Liver (tissue), 8 donors: ENCODE measurements at regions not wholly inside any gene's neighbourhood (a gene's known extent, or its start where the extent isn't known, plus 50 kb on each side); places are given as distances from the start of the nearest gene placed in this dataset.

Source experiments
- DNase-seq: peaks from one replicate; pipeline ENCODE4 v3.0.0-alpha.2; 2017; ENCODE audit warnings: low spot score
- H3K27ac ChIP-seq, 2 donors: one replicate each; pipeline ENCODE4 v1.7.0; 2013; ENCODE audit warnings: inconsistent platforms in 2 of 2, low read length in 2 of 2, control low read depth in 1 of 2, low read depth in 1 of 2, mild to moderate bottlenecking in 1 of 2
- H3K27me3 ChIP-seq, 4 donors: one replicate each; pipeline versions ENCODE4 v1.6.1 to v1.7.0; 2013; ENCODE audit warnings: low read length in 3 of 4, inconsistent platforms in 1 of 4, mild to moderate bottlenecking in 1 of 4, moderate library complexity in 1 of 4; ENCODE audit not compliant: control insufficient read depth in 4 of 4, insufficient read depth in 4 of 4
- H3K36me3 ChIP-seq, 4 donors: one replicate each; pipeline versions ENCODE4 v1.6.1 to v1.7.0; 2013; ENCODE audit warnings: low read length in 3 of 4, mild to moderate bottlenecking in 3 of 4, low read depth in 1 of 4, moderate library complexity in 1 of 4; ENCODE audit not compliant: control insufficient read depth in 4 of 4, insufficient read depth in 3 of 4
- H3K4me1 ChIP-seq, 4 donors: one replicate each; pipeline versions ENCODE4 v1.6.1 to v1.7.0; 2013; ENCODE audit warnings: low read length in 3 of 4, mild to moderate bottlenecking in 3 of 4, moderate library complexity in 1 of 4; ENCODE audit not compliant: control insufficient read depth in 4 of 4, insufficient read depth in 4 of 4
- H3K4me3 ChIP-seq, 3 donors: one replicate each; pipeline versions ENCODE4 v1.6.1 to v1.7.0; 2013; ENCODE audit warnings: low read length in 3 of 3, control low read depth in 1 of 3, low read depth in 1 of 3, mild to moderate bottlenecking in 1 of 3
- H3K9ac ChIP-seq, 2 donors: one replicate each; pipeline ENCODE4 v1.7.0; 2013; ENCODE audit warnings: low read length in 2 of 2, mild to moderate bottlenecking in 2 of 2, moderate library complexity in 2 of 2, control low read depth in 1 of 2, low read depth in 1 of 2
- H3K9me3 ChIP-seq, 4 donors: one replicate each; pipeline versions ENCODE4 v1.6.1 to v1.7.0; 2013; ENCODE audit warnings: low read length in 3 of 4; ENCODE audit not compliant: control insufficient read depth in 4 of 4
- EGR1 ChIP-seq, 2 donors: IDR thresholded peaks; 2 replicates each; pipeline ENCODE4 v1.6.1; 2016 to 2018; ENCODE audit warnings: antibody characterized with exemption in 2 of 2, low read depth in 2 of 2
- FOXA1 ChIP-seq: IDR thresholded peaks from 2 replicates; pipeline ENCODE4 v1.6.1; 2016; ENCODE audit warnings: antibody characterized with exemption
- GABPA ChIP-seq, 2 donors: IDR thresholded peaks in 1 of 2; conservative IDR thresholded peaks in 1 of 2; 2 replicates each; pipeline ENCODE4 v1.6.1; 2016; ENCODE audit warnings: antibody characterized with exemption in 2 of 2, mild to moderate bottlenecking in 1 of 2, moderate library complexity in 1 of 2
- HNF4A ChIP-seq, 2 donors: conservative IDR thresholded peaks; 2 replicates each; pipeline ENCODE4 v1.6.1; 2016; ENCODE audit warnings: antibody characterized with exemption in 2 of 2, mild to moderate bottlenecking in 2 of 2
- HNF4G ChIP-seq: IDR thresholded peaks from 2 replicates; pipeline ENCODE4 v1.6.1; 2016; ENCODE audit warnings: antibody characterized with exemption
- JUND ChIP-seq, 2 donors: IDR thresholded peaks; 2 replicates each; pipeline ENCODE4 v1.6.1; 2016; ENCODE audit warnings: antibody characterized with exemption in 2 of 2
- NR2F2 ChIP-seq: IDR thresholded peaks from 2 replicates; pipeline ENCODE4 v1.6.1; 2016; ENCODE audit warnings: antibody characterized with exemption
- RAD21 ChIP-seq, 2 donors: IDR thresholded peaks; 2 replicates each; pipeline ENCODE4 v1.6.1; 2016; ENCODE audit warnings: antibody characterized with exemption in 2 of 2, mild to moderate bottlenecking in 2 of 2
- RXRA ChIP-seq, 2 donors: IDR thresholded peaks; 2 replicates each; pipeline ENCODE4 v1.6.1; 2017 to 2018; ENCODE audit warnings: antibody characterized with exemption in 2 of 2, mild to moderate bottlenecking in 1 of 2
- SP1 ChIP-seq: IDR thresholded peaks from 2 replicates; pipeline ENCODE4 v1.6.1; 2018; ENCODE audit warnings: antibody characterized with exemption, mild to moderate bottlenecking
- TAF1 ChIP-seq: conservative IDR thresholded peaks from 2 replicates; pipeline ENCODE4 v1.6.1; 2016; ENCODE audit warnings: antibody characterized with exemption, mild to moderate bottlenecking
- YY1 ChIP-seq: IDR thresholded peaks from 2 replicates; pipeline ENCODE4 v1.6.1; 2016; ENCODE audit warnings: antibody characterized with exemption, mild to moderate bottlenecking
- WGBS: extraction: QIAGEN DNeasy Blood & Tissue Kit; methylation state at CpG from one replicate; pipeline ENCODE4 v1.1.7; 2013; 5-methylcytosine and 5-hydroxymethylcytosine counted together
- TF ChIP-seq, protein P1 (sequence below): IDR thresholded peaks from 2 replicates; pipeline ENCODE4 v1.6.1; 2016; ENCODE audit warnings: antibody characterized with exemption
- TF ChIP-seq, protein P2 (sequence below): IDR thresholded peaks from 2 replicates; pipeline ENCODE4 v1.6.1; 2016; ENCODE audit warnings: antibody characterized with exemption
- TF ChIP-seq, protein P3 (sequence below): fragments of 150-350 bp; IDR thresholded peaks from 2 replicates; pipeline ENCODE4 v1.5.1; 2017; ENCODE audit warnings: improper control_type of control experiment, low read depth, low read length; ENCODE audit not compliant: missing input control
- TF ChIP-seq, protein P4 (sequence below): IDR thresholded peaks from 2 replicates; pipeline ENCODE4 v1.6.1; 2016; ENCODE audit warnings: antibody characterized with exemption
- TF ChIP-seq, protein P5 (sequence below): IDR thresholded peaks from 2 replicates; pipeline ENCODE4 v1.6.1; 2016; ENCODE audit warnings: antibody characterized with exemption, mild to moderate bottlenecking
- donor health status: healthy.
- donor health status: healthy.
- donor health status: healthy.
- donor health status: healthy.
- donor health status: healthy.

DNA sequence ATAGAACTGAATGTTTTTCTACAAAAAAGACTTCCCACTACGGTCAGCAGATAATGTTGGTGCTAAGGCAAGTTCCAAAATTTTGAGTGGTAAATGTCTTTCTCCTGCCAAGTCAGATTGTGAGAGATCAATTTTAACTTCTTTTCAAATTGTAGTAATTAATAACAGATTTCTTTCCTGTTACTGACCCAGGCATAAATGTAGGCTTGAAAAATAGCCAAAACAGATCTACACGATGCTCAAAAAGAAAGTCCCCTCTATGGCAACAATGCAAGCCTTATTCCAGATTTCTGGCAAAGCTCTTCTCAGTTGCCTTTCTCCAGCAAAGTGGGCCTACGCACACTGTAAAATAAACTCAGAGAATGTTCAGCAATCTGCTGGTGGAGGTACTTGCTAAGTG lies 641.0 kb upstream of the NRP1 start:
- H3K27ac ChIP-seq: no peak overlapping the region
- no peaks in the 10 kb centered on the region for H3K36me3 ChIP-seq
- H3K9me3 ChIP-seq: no peaks in the 10 kb centered on the region
- TF ChIP-seq NR2F2 (no peak), JUND (IDR thresholded peaks at IDR 0.05) (no peak), TAF1 (no peak), FOXA1 (no peak), GABPA (IDR thresholded peaks at IDR 0.05 in 1 of 2, conservative IDR thresholded peaks at IDR 0.05 in 1 of 2) (no peak), YY1 (no peak), RAD21 (IDR thresholded peaks at IDR 0.05) (no peak), HNF4A (conservative IDR thresholded peaks at IDR 0.05) (no peak), EGR1 (IDR thresholded peaks at IDR 0.05; ENCODE audit: low read depth in 2 of 2) (no peak), HNF4G (no peak), RXRA (IDR thresholded peaks at IDR 0.05) (no peak)
- TF ChIP-seq, protein P1, sequence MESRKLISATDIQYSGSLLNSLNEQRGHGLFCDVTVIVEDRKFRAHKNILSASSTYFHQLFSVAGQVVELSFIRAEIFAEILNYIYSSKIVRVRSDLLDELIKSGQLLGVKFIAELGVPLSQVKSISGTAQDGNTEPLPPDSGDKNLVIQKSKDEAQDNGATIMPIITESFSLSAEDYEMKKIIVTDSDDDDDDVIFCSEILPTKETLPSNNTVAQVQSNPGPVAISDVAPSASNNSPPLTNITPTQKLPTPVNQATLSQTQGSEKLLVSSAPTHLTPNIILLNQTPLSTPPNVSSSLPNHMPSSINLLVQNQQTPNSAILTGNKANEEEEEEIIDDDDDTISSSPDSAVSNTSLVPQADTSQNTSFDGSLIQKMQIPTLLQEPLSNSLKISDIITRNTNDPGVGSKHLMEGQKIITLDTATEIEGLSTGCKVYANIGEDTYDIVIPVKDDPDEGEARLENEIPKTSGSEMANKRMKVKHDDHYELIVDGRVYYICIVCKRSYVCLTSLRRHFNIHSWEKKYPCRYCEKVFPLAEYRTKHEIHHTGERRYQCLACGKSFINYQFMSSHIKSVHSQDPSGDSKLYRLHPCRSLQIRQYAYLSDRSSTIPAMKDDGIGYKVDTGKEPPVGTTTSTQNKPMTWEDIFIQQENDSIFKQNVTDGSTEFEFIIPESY: no peak
- TF ChIP-seq, protein P2, sequence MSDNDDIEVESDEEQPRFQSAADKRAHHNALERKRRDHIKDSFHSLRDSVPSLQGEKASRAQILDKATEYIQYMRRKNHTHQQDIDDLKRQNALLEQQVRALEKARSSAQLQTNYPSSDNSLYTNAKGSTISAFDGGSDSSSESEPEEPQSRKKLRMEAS: no peak
- TF ChIP-seq, protein P3, sequence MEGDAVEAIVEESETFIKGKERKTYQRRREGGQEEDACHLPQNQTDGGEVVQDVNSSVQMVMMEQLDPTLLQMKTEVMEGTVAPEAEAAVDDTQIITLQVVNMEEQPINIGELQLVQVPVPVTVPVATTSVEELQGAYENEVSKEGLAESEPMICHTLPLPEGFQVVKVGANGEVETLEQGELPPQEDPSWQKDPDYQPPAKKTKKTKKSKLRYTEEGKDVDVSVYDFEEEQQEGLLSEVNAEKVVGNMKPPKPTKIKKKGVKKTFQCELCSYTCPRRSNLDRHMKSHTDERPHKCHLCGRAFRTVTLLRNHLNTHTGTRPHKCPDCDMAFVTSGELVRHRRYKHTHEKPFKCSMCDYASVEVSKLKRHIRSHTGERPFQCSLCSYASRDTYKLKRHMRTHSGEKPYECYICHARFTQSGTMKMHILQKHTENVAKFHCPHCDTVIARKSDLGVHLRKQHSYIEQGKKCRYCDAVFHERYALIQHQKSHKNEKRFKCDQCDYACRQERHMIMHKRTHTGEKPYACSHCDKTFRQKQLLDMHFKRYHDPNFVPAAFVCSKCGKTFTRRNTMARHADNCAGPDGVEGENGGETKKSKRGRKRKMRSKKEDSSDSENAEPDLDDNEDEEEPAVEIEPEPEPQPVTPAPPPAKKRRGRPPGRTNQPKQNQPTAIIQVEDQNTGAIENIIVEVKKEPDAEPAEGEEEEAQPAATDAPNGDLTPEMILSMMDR: no peak
- TF ChIP-seq, protein P4, sequence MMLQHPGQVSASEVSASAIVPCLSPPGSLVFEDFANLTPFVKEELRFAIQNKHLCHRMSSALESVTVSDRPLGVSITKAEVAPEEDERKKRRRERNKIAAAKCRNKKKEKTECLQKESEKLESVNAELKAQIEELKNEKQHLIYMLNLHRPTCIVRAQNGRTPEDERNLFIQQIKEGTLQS: no peak
- TF ChIP-seq, protein P5, sequence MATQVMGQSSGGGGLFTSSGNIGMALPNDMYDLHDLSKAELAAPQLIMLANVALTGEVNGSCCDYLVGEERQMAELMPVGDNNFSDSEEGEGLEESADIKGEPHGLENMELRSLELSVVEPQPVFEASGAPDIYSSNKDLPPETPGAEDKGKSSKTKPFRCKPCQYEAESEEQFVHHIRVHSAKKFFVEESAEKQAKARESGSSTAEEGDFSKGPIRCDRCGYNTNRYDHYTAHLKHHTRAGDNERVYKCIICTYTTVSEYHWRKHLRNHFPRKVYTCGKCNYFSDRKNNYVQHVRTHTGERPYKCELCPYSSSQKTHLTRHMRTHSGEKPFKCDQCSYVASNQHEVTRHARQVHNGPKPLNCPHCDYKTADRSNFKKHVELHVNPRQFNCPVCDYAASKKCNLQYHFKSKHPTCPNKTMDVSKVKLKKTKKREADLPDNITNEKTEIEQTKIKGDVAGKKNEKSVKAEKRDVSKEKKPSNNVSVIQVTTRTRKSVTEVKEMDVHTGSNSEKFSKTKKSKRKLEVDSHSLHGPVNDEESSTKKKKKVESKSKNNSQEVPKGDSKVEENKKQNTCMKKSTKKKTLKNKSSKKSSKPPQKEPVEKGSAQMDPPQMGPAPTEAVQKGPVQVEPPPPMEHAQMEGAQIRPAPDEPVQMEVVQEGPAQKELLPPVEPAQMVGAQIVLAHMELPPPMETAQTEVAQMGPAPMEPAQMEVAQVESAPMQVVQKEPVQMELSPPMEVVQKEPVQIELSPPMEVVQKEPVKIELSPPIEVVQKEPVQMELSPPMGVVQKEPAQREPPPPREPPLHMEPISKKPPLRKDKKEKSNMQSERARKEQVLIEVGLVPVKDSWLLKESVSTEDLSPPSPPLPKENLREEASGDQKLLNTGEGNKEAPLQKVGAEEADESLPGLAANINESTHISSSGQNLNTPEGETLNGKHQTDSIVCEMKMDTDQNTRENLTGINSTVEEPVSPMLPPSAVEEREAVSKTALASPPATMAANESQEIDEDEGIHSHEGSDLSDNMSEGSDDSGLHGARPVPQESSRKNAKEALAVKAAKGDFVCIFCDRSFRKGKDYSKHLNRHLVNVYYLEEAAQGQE: no peak
- H3K4me1 ChIP-seq: no peaks in the 10 kb centered on the region
- H3K4me3 ChIP-seq: no peak overlapping the region
- H3K9ac ChIP-seq: no peak overlapping the region
- H3K27me3 ChIP-seq: no peaks in the 10 kb centered on the region
- DNase-seq: no peak
- 92% methylated on average over 3 of the region's 3 CpGs for WGBS

DNA sequence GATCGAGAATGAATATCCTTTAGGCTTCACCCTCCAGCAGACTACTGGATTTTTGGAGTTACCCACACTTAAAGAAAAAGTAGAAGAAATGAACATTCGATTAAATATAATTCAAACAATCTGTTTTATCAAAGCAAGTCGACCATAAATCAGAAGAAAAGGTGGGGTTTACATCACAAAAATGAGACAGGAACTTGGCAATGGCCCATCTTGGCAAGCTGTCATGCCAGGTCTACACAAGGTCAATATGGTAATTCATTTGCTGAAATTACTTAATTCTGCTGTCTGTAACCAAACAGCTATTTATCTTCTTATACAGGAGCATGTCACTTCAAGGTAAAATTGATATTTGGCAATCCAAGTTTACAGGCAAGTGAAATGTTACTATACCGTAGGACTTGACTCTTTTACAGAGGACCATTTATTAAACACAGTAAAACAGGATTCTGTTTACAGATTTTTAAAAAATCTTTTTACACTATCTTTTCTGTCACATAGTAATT lies 640.6 kb upstream of the NRP1 start:
- Histone ChIP-seq H3K4me3 (no peak overlapping the region), H3K27ac (no peak overlapping the region), H3K27me3 (no peaks in the 10 kb centered on the region), H3K9ac (no peak overlapping the region), H3K4me1 (no peaks in the 10 kb centered on the region), H3K36me3 (no peaks in the 10 kb centered on the region), H3K9me3 (no peaks in the 10 kb centered on the region)
- TF ChIP-seq JUND (IDR thresholded peaks at IDR 0.05) (no peak), SP1 (no peak), RXRA (IDR thresholded peaks at IDR 0.05) (no peak), NR2F2 (no peak), HNF4G (no peak), FOXA1 (no peak)
- DNase-seq: no peak
- 61% methylated on average over 4 of the region's 4 CpGs for WGBS
